GM06990 (cell line): ENCODE measurements at regions not wholly inside any gene's neighbourhood (a gene's known extent, or its start where the extent isn't known, plus 50 kb on each side); places are given as distances from the start of the nearest gene placed in this dataset.

Experiments
- DNase-seq: peaks from one replicate; pipeline ENCODE4 v3.0.0-alpha.2; 2011; ENCODE audit not compliant: insufficient read length; ENCODE audit errors: extremely low read depth
- H3K27me3 ChIP-seq: replicated peaks from 2 replicates; pipeline ENCODE4 v1.6.0; 2011; ENCODE audit warnings: low read length; ENCODE audit not compliant: control insufficient read depth, insufficient read depth
- H3K36me3 ChIP-seq: 2 replicates; pipeline ENCODE4 v1.5.1; 2011; ENCODE audit warnings: low read length; ENCODE audit not compliant: control insufficient read depth, insufficient read depth
- H3K4me3 ChIP-seq: replicated peaks from 2 replicates; pipeline ENCODE4 v1.5.1; 2011; ENCODE audit warnings: low read depth, mild to moderate bottlenecking, control low read depth, low read length
- TF ChIP-seq, protein P1 (sequence below): IDR thresholded peaks from 2 replicates; pipeline ENCODE4 v1.5.1; 2011; ENCODE audit warnings: low read length, control low read depth, mild to moderate bottlenecking, inconsistent platforms; ENCODE audit not compliant: insufficient read depth, poor library complexity, severe bottlenecking

DNA sequence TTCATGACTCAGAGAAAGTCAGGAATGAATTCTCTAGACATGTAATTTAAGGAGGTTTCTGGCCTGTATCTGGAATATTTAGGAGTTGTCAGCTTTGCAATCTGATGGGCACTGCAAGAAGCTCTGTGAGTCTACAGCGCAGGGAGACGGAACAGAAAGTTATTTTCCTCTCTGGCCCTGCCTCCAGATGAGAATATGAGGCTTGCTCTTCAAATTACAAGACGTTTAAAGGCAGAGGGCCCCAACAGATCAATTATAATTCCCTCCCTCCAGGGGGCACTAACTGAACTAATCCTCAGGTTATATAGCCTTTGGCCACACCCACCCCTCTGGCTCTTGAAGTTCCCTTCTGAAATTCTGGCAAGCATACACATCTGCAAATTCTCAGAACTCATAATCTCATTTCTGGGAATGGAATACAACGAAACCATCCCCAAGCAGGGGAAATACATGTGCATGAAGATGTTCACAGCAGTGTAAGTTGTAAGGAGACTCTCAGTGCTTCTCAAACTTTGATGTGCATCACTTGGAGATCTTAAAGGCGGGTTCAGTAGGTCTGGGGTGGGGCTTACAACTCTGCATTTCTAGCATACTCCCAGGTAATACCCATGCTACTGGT lies 307.6 kb downstream of the CWC27 start:
- no peaks in the 10 kb centered on the region for H3K27me3 ChIP-seq
- no peak overlapping the region for H3K4me3 ChIP-seq
- DNase-seq: no peak
- no peaks in the 10 kb centered on the region for H3K36me3 ChIP-seq
- TF ChIP-seq, protein P1, sequence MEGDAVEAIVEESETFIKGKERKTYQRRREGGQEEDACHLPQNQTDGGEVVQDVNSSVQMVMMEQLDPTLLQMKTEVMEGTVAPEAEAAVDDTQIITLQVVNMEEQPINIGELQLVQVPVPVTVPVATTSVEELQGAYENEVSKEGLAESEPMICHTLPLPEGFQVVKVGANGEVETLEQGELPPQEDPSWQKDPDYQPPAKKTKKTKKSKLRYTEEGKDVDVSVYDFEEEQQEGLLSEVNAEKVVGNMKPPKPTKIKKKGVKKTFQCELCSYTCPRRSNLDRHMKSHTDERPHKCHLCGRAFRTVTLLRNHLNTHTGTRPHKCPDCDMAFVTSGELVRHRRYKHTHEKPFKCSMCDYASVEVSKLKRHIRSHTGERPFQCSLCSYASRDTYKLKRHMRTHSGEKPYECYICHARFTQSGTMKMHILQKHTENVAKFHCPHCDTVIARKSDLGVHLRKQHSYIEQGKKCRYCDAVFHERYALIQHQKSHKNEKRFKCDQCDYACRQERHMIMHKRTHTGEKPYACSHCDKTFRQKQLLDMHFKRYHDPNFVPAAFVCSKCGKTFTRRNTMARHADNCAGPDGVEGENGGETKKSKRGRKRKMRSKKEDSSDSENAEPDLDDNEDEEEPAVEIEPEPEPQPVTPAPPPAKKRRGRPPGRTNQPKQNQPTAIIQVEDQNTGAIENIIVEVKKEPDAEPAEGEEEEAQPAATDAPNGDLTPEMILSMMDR: peak; percentile 50

DNA sequence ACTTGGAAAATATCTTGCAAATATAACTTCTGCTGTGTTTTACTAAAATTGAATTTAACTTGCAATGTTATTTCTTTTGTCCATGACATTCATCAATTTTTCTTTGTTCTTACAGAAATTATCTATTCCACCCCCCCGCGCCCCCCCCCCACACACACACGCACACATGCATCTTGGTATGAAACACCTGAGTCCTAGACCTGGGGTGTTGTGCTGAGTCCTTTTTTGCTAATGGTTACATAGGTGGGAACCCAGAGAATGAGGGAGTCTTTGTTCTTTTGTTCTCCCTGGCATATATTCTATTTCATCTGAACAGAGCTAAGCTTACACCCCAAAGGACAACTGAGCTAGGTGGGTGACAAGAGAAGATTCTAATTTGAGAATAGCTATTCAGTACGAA lies 308.9 kb downstream of the CWC27 start:
- Histone ChIP-seq H3K27me3 (no peaks in the 10 kb centered on the region), H3K4me3 (no peak overlapping the region), H3K36me3 (no peaks in the 10 kb centered on the region)
- DNase-seq: no peak
- TF ChIP-seq, protein P1: no peak

DNA sequence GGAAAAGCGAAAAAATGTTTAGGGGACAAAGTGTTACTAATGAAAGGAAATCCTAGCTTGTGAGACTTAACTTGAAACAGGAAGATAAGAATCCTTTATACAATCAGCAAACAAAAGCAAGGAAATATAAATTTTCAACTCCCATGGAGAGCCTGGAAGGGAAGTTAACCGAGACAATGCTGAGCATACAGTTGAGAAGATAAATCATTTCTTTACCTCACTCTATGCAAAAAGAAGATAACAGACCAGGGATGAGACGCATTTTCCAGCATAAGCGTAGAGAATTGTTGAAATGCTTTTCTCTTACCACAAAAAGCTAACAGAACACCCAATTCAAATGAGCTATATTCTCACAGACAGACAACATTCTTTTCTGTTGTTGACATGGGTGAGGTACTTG lies 309.6 kb downstream of the CWC27 start:
- TF ChIP-seq, protein P1: no peak
- no peaks in the 10 kb centered on the region for H3K36me3 ChIP-seq
- H3K27me3 ChIP-seq: no peaks in the 10 kb centered on the region
- no peak for DNase-seq
- no peak overlapping the region for H3K4me3 ChIP-seq

DNA sequence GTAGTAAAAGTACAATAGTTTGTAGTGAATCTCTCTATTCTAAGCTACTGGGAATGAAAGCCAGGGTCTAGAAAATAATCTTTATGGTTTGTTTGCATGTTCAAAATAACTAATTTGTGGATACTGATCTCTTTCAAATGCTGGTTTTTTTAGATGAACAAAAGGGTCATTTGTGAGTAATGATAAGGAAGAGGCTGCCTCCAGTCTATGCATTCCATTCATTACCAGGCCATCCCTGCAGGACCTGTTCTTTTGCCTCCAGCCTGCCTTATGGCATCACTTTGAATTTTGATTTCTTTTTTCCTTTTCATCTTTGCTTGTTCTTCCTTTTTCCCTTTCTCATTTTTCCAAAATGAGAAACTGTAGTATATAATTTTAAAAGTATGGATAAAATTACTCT lies 312.3 kb downstream of the CWC27 start:
- TF ChIP-seq, protein P1: no peak

DNA sequence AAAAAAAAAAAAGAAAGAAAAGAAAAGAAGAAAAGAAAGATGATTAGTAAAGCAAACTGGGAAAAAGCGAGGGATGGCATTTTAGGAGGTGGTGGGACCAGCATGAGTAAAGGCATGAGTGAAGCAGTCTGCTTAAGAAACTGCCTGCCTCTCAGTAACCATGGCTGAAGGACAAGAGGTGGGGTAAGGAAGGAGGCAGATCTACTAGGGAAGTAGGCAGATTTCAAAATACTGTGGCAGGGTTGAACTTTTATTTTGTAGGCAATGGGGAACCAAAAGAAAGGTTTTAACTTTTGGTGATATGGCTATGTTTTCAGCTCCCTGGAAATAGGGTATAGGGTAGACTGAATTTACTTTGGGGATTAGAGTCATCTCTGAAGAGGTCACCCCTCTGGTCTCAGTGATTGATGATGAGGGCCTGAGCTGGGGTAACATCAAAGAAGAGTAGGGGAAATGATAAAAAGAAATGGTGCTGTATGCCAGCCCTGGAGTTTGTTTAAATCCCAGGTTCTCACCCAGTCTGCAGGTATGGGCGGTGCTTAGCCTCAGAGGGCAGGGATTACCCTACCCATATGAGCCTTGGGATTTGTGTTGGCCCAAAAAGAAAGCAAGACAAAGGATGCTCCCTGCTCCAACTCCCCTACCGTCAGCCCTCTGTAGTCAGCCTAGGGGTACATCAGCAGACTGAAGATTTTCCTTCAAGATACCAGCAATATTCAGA lies 316.2 kb downstream of the CWC27 start:
- DNase-seq: no peak
- Histone ChIP-seq H3K27me3 (no peaks in the 10 kb centered on the region), H3K36me3 (no peaks in the 10 kb centered on the region), H3K4me3 (no peak overlapping the region)
- TF ChIP-seq, protein P1: no peak

More for the DNA sequence above, 312.3 kb downstream of the CWC27 start:
- Histone ChIP-seq H3K4me3 (no peak overlapping the region), H3K36me3 (no peaks in the 10 kb centered on the region), H3K27me3 (no peaks in the 10 kb centered on the region)
- DNase-seq: no peak

DNA sequence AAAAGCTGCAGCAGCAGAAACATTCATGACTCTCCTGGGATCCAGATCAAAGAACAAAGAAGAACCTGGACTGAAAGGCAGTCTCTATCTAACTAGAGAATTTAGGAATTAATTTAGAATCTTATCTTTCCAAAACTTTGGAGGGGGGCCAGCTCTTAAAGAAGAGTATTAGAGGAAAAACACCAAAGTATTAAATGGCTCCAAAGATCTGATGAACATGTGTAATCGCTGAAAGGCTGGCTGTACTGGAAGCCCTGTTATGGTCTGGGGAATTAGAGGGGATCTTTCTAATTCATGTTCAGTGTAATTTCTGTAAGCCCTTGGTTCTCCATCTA lies 316.8 kb downstream of the CWC27 start:
- TF ChIP-seq, protein P1: no peak
- Histone ChIP-seq H3K36me3 (no peaks in the 10 kb centered on the region), H3K27me3 (no peaks in the 10 kb centered on the region), H3K4me3 (no peak overlapping the region)
- no peak for DNase-seq
